H1 (cell line): ENCODE measurements at regions not wholly inside any gene's neighbourhood (a gene's known extent, or its start where the extent isn't known, plus 50 kb on each side); places are given as distances from the start of the nearest gene placed in this dataset.

Source experiments
- CTCF ChIA-PET: fragments of 300-600 bp; sonication (Branson Sonifier 250); formaldehyde crosslinking; loops from one replicate; lab custom pipeline; 2021; ENCODE audit not compliant: partially characterized antibody; lab: Charles Lee
- POLR2A ChIA-PET: fragments of 300-600 bp; sonication (Branson Sonifier 250); formaldehyde crosslinking; loops from one replicate; lab custom pipeline; 2021; ENCODE audit warnings: inconsistent platforms; ENCODE audit not compliant: partially characterized antibody; lab: Charles Lee
- DNase-seq, 2 experiments: peaks; one replicate each; pipeline versions ENCODE4 v3.0.0 to v3.0.0-alpha.2; 2010 to 2022; ENCODE audit warnings: low spot score in 2 of 2, low read depth in 1 of 2, mixed read lengths in 1 of 2
- FAIRE-seq: peaks from 2 replicates; lab custom pipeline; 2011; peaks lifted over from hg19 to GRCh38; lab: Jason Lieb, UNC
- H2AFZ ChIP-seq: 2 replicates; pipeline ENCODE4 v1.8.1; 2012; ENCODE audit warnings: low read length, inconsistent platforms
- H2AK5ac ChIP-seq: 2 replicates; pipeline ENCODE4 v1.6.1; 2013; ENCODE audit warnings: low read depth, low read length
- H2BK120ac ChIP-seq: replicated peaks from 2 replicates; pipeline ENCODE3; 2013; ENCODE audit warnings: low read depth, low read length, inconsistent platforms
- H2BK12ac ChIP-seq: 2 replicates; pipeline ENCODE4 v1.6.1; 2013; ENCODE audit warnings: low read depth, low read length
- H2BK15ac ChIP-seq: 2 replicates; pipeline ENCODE4 v1.6.1; 2013; ENCODE audit warnings: low read length
- H2BK20ac ChIP-seq: 2 replicates; pipeline ENCODE4 v1.6.1; 2013; ENCODE audit warnings: low read length
- H2BK5ac ChIP-seq: 2 replicates; pipeline ENCODE4 v1.6.1; 2013; ENCODE audit warnings: low read depth, low read length
- H3K14ac ChIP-seq: 2 replicates; pipeline ENCODE4 v1.6.1; 2013; ENCODE audit warnings: inconsistent platforms; ENCODE audit not compliant: insufficient read length
- H3K18ac ChIP-seq: 2 replicates; pipeline ENCODE4 v1.6.1; 2013; ENCODE audit warnings: low read length; ENCODE audit errors: extremely low read depth
- H3K23ac ChIP-seq: 2 replicates; pipeline ENCODE4 v1.6.1; 2013; ENCODE audit warnings: inconsistent platforms; ENCODE audit not compliant: insufficient read length
- H3K23me2 ChIP-seq: 2 replicates; pipeline ENCODE4 v1.6.1; 2013; ENCODE audit warnings: low read depth, low read length
- H3K27ac ChIP-seq: 2 replicates; pipeline ENCODE4 v1.6.1; 2011; ENCODE audit warnings: low read depth, low read length, inconsistent platforms
- H3K27me3 ChIP-seq, 4 experiments: replicated peaks in 1 of 4; 1 replicate in 1 of 4; 2 replicates in 3 of 4; pipeline versions ENCODE4 v1.6.1 to v1.8.1; 2011 to 2013; ENCODE audit warnings: low read length in 3 of 4, mild to moderate bottlenecking in 3 of 4, inconsistent platforms in 2 of 4, mixed read lengths in 2 of 4, moderate library complexity in 1 of 4; ENCODE audit not compliant: control insufficient read depth in 3 of 4, insufficient read depth in 3 of 4; ENCODE audit errors: extremely low read depth in 1 of 4
- H3K36me3 ChIP-seq, 4 experiments: 2 replicates each; pipeline versions ENCODE4 v1.6.1 to v1.8.1; 2011 to 2013; ENCODE audit warnings: mild to moderate bottlenecking in 4 of 4, low read length in 3 of 4, moderate library complexity in 2 of 4, control low read depth in 1 of 4, inconsistent platforms in 1 of 4; ENCODE audit not compliant: insufficient read depth in 4 of 4, control insufficient read depth in 2 of 4
- H3K4ac ChIP-seq: replicated peaks from 2 replicates; pipeline ENCODE3; 2013; ENCODE audit warnings: low read length, low read depth, mixed read lengths, inconsistent platforms; ENCODE audit not compliant: insufficient read length
- H3K4me1 ChIP-seq, 4 experiments: replicated peaks in 1 of 4; 1 replicate in 1 of 4; 2 replicates in 3 of 4; pipeline versions ENCODE4 v1.6.1 to v1.8.1; 2011 to 2013; ENCODE audit warnings: low read length in 3 of 4, inconsistent platforms in 2 of 4, mixed read lengths in 1 of 4; ENCODE audit not compliant: insufficient read depth in 4 of 4, control insufficient read depth in 3 of 4
- H3K4me2 ChIP-seq, 2 experiments: 2 replicates each; pipeline versions ENCODE4 v1.6.1 to v1.8.1; 2011 to 2013; ENCODE audit warnings: low read depth in 2 of 2, low read length in 2 of 2, control low read depth in 1 of 2, inconsistent platforms in 1 of 2, mild to moderate bottlenecking in 1 of 2; ENCODE audit not compliant: insufficient read depth in 1 of 2
- H3K4me3 ChIP-seq, 4 experiments: fragments of 200-600, 300-600 bp in 1 of 4; sonication (generic), shearing (Covaris generic), sonication (Bioruptor Twin) in 1 of 4; 2 replicates each; pipeline versions ENCODE4 v1.5.1 to v1.8.1; 2011 to 2016; ENCODE audit warnings: low read length in 4 of 4, low read depth in 3 of 4, control low read depth in 2 of 4, inconsistent platforms in 2 of 4, mild to moderate bottlenecking in 2 of 4, mixed read lengths in 1 of 4, moderate library complexity in 1 of 4; ENCODE audit not compliant: insufficient read depth in 2 of 4; ENCODE audit errors: extremely low read depth in 1 of 4
- H3K56ac ChIP-seq: replicated peaks from 2 replicates; pipeline ENCODE3; 2013; ENCODE audit warnings: low read depth, mild to moderate bottlenecking, mixed read lengths, low read length, inconsistent platforms; ENCODE audit not compliant: insufficient read length
- H3K79me1 ChIP-seq: 2 replicates; pipeline ENCODE4 v1.6.1; 2013; ENCODE audit warnings: low read depth, low read length, control low read depth
- H3K79me2 ChIP-seq, 2 experiments: 2 replicates each; pipeline versions ENCODE4 v1.6.1 to v1.8.1; 2012 to 2013; ENCODE audit warnings: low read length in 2 of 2, mild to moderate bottlenecking in 2 of 2, inconsistent platforms in 1 of 2; ENCODE audit not compliant: insufficient read depth in 2 of 2, control insufficient read depth in 1 of 2
- H3K9ac ChIP-seq, 4 experiments: replicated peaks in 1 of 4; 1 replicate in 1 of 4; 2 replicates in 3 of 4; pipeline versions ENCODE4 v1.6.1 to v1.8.1; 2011 to 2013; ENCODE audit warnings: low read depth in 3 of 4, low read length in 3 of 4, control low read depth in 2 of 4, mild to moderate bottlenecking in 2 of 4, moderate library complexity in 2 of 4, inconsistent platforms in 1 of 4; ENCODE audit errors: extremely low read depth in 1 of 4
- H3K9me3 ChIP-seq, 2 experiments: 2 replicates each; pipeline versions ENCODE4 v1.6.1 to v1.8.1; 2012 to 2013; ENCODE audit warnings: mild to moderate bottlenecking in 2 of 2, moderate library complexity in 2 of 2, control low read depth in 1 of 2, inconsistent platforms in 1 of 2, low read depth in 1 of 2, low read length in 1 of 2, mixed read lengths in 1 of 2; ENCODE audit not compliant: insufficient read depth in 2 of 2
- H4K20me1 ChIP-seq, 2 experiments: replicated peaks in 1 of 2; 2 replicates each; pipeline versions ENCODE3 to v1.8.1; 2011 to 2013; ENCODE audit warnings: inconsistent platforms in 2 of 2, low read length in 2 of 2, mild to moderate bottlenecking in 1 of 2; ENCODE audit not compliant: insufficient read depth in 2 of 2, control insufficient read depth in 1 of 2
- H4K5ac ChIP-seq: 2 replicates; pipeline ENCODE4 v1.6.1; 2013; ENCODE audit warnings: low read length, low read depth, mixed read lengths, inconsistent platforms; ENCODE audit not compliant: insufficient read length
- H4K8ac ChIP-seq: 2 replicates; pipeline ENCODE4 v1.8.0; 2013; ENCODE audit warnings: mild to moderate bottlenecking, moderate library complexity, low read length, inconsistent platforms; ENCODE audit not compliant: insufficient read depth; ENCODE audit errors: extremely low read depth
- H4K91ac ChIP-seq: replicated peaks from 2 replicates; pipeline ENCODE3; 2013; ENCODE audit warnings: low read length, mixed read lengths, inconsistent platforms; ENCODE audit not compliant: insufficient read length
- CHD1 ChIP-seq: IDR thresholded peaks from 2 replicates; pipeline ENCODE4 v1.6.1; 2012; ENCODE audit warnings: low read depth, low read length, improper control_type of control experiment
- CTBP2 ChIP-seq: IDR thresholded peaks from 2 replicates; pipeline ENCODE4 v1.7.0; 2011; ENCODE audit warnings: borderline replicate concordance, mild to moderate bottlenecking, moderate library complexity, mixed read lengths, low read length; ENCODE audit not compliant: insufficient read depth, insufficient read length
- E2F6 ChIP-seq: IDR thresholded peaks from 2 replicates; pipeline ENCODE4 v1.6.1; 2012; ENCODE audit warnings: inconsistent platforms
- EGR1 ChIP-seq: IDR thresholded peaks from 2 replicates; pipeline ENCODE4 v1.6.1; 2011; ENCODE audit warnings: low read depth, low read length, borderline replicate concordance
- EZH2 ChIP-seq: fragments of 200-600 bp; sonication (generic); IDR thresholded peaks from 2 replicates; pipeline ENCODE4 v1.7.1; 2012; ENCODE audit warnings: low read depth, mild to moderate bottlenecking, moderate library complexity, low read length, inconsistent platforms; ENCODE audit not compliant: severe bottlenecking
- FOSL1 ChIP-seq: IDR thresholded peaks from 2 replicates; pipeline ENCODE4 v1.6.1; 2011; ENCODE audit warnings: mild to moderate bottlenecking, low read depth, low read length, moderate library complexity; ENCODE audit not compliant: insufficient read depth
- GABPA ChIP-seq: IDR thresholded peaks from 2 replicates; pipeline ENCODE4 v1.6.1; 2011; ENCODE audit warnings: mild to moderate bottlenecking, low read length, moderate library complexity, borderline replicate concordance; ENCODE audit not compliant: insufficient read depth
- JUND ChIP-seq: IDR thresholded peaks from 2 replicates; pipeline ENCODE4 v1.6.1; 2011; ENCODE audit warnings: mild to moderate bottlenecking, improper control_type of control experiment, low read length
- POLR2AphosphoS5 ChIP-seq: IDR thresholded peaks from 2 replicates; pipeline ENCODE4 v1.6.1; 2011; ENCODE audit warnings: low read depth, low read length
- RAD21 ChIP-seq, 2 experiments: IDR thresholded peaks in 1 of 2; conservative IDR thresholded peaks in 1 of 2; 2 replicates each; pipeline ENCODE4 v1.6.1; 2011; ENCODE audit warnings: low read depth in 2 of 2, low read length in 2 of 2, improper control_type of control experiment in 1 of 2, inconsistent platforms in 1 of 2, mild to moderate bottlenecking in 1 of 2, moderate library complexity in 1 of 2
- RXRA ChIP-seq: IDR thresholded peaks from 2 replicates; pipeline ENCODE4 v1.6.1; 2011; ENCODE audit warnings: low read depth, mild to moderate bottlenecking, low read length, moderate library complexity; ENCODE audit not compliant: insufficient read depth
- TAF1 ChIP-seq: IDR thresholded peaks from 2 replicates; pipeline ENCODE4 v1.6.1; 2011; ENCODE audit warnings: mild to moderate bottlenecking, low read depth, low read length
- WGBS, 2 experiments: shearing (Covaris generic) in 1 of 2; methylation state at CpG; one replicate each; pipeline versions ENCODE4 v1.1.6 to v1.1.7; 2013 to 2015; ENCODE audit warnings: low lambda C conversion rate in 2 of 2, mixed read lengths in 2 of 2, inconsistent platforms in 1 of 2, low coverage in 1 of 2, missing lambda C conversion rate in 1 of 2; ENCODE audit not compliant: insufficient replicate concordance in 2 of 2, insufficient coverage in 1 of 2, insufficient read length in 1 of 2; ENCODE audit errors: extremely low coverage in 1 of 2, missing lambda C conversion rate in 1 of 2; 5-methylcytosine and 5-hydroxymethylcytosine counted together
- TF ChIP-seq, protein P1 (sequence below): IDR thresholded peaks from 2 replicates; pipeline ENCODE4 v1.6.1; 2011; ENCODE audit warnings: low read depth, mild to moderate bottlenecking, low read length; ENCODE audit not compliant: insufficient read depth

- no peak overlapping the region for H2BK15ac ChIP-seq
- H3K9ac ChIP-seq, result no peak overlapping the region
- H3K23ac ChIP-seq, result no peak overlapping the region
- ChIA-PET POLR2A (no interaction called here), CTCF (interaction anchor here (0.7 to 4.2 kb wide), 13 partner anchors 8 to 552 kb away, joined by 3 to 31 read pairs (median 4); partner anchors contain the start of gene SLC35F3)
- H3K79me2 ChIP-seq, result no peaks in the 10 kb centered on the region
- H3K4me1 ChIP-seq, result no peaks in the 10 kb centered on the region
- H3K23me2 ChIP-seq, result no peaks in the 10 kb centered on the region
- H2AK5ac ChIP-seq, result no peak overlapping the region
- H2BK120ac ChIP-seq, result no peak overlapping the region
- WGBS, 2 experiments, result 90% methylated on average over 9 of the region's 9 CpGs; no CpG with 5 or more reads in 1 of the 2 experiments
- H3K36me3 ChIP-seq, result no peaks in the 10 kb centered on the region
- H3K27ac ChIP-seq, result no peak overlapping the region
- H2AFZ ChIP-seq, result no peak overlapping the region
- no peak overlapping the region for H3K18ac ChIP-seq
- no peaks in the 10 kb centered on the region for H3K79me1 ChIP-seq
- no peak overlapping the region for H2BK12ac ChIP-seq
- no peak overlapping the region for H3K4me2 ChIP-seq
- H3K4ac ChIP-seq, result no peak overlapping the region
- peak overlapping the region; percentile 11; the same call in 1 of the 2 replicates for H4K8ac ChIP-seq
- no peak overlapping the region for H3K4me3 ChIP-seq
- no peak overlapping the region for H3K56ac ChIP-seq
- H4K91ac ChIP-seq, result no peak overlapping the region
- DNase-seq, result no peak
- FAIRE-seq, result no peak
- H3K9me3 ChIP-seq, result no peaks in the 10 kb centered on the region
- no peak overlapping the region for H2BK20ac ChIP-seq
- no peak overlapping the region for H2BK5ac ChIP-seq
- peaks cover 0 to 2% (median 0%) of the 10 kb centered on the region in 4 experiments; a peak in 1 of 7 replicates for H3K27me3 ChIP-seq
- H3K14ac ChIP-seq, result no peak overlapping the region
- no peaks in the 10 kb centered on the region for H4K20me1 ChIP-seq
- no peak overlapping the region for H4K5ac ChIP-seq
- TF ChIP-seq E2F6 (no peak), POLR2AphosphoS5 (no peak), EGR1 (no peak), RAD21 (IDR thresholded peaks at IDR 0.05 in 1 of 2, conservative IDR thresholded peaks at IDR 0.05 in 1 of 2; ENCODE audit: low read depth in 2 of 2, low read length in 2 of 2) (no peak), CTBP2 (no peak), EZH2 (no peak), JUND (no peak), RXRA (no peak), TAF1 (no peak), GABPA (no peak), CHD1 (no peak), FOSL1 (no peak)
- TF ChIP-seq, protein P1, sequence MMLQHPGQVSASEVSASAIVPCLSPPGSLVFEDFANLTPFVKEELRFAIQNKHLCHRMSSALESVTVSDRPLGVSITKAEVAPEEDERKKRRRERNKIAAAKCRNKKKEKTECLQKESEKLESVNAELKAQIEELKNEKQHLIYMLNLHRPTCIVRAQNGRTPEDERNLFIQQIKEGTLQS, result no peak
Measured at GRCh38 chr1:233516732-233517131, 97.2 kb upstream of the KCNK1 start.
